ENCODE measurements at regions not wholly inside any gene's neighbourhood (a gene's known extent, or its start where the extent isn't known, plus 50 kb on each side); places are given as distances from the start of the nearest gene placed in this dataset.
A peak's percentile ranks its signal among the peaks of the same experiment; 100 is the strongest.

DNA sequence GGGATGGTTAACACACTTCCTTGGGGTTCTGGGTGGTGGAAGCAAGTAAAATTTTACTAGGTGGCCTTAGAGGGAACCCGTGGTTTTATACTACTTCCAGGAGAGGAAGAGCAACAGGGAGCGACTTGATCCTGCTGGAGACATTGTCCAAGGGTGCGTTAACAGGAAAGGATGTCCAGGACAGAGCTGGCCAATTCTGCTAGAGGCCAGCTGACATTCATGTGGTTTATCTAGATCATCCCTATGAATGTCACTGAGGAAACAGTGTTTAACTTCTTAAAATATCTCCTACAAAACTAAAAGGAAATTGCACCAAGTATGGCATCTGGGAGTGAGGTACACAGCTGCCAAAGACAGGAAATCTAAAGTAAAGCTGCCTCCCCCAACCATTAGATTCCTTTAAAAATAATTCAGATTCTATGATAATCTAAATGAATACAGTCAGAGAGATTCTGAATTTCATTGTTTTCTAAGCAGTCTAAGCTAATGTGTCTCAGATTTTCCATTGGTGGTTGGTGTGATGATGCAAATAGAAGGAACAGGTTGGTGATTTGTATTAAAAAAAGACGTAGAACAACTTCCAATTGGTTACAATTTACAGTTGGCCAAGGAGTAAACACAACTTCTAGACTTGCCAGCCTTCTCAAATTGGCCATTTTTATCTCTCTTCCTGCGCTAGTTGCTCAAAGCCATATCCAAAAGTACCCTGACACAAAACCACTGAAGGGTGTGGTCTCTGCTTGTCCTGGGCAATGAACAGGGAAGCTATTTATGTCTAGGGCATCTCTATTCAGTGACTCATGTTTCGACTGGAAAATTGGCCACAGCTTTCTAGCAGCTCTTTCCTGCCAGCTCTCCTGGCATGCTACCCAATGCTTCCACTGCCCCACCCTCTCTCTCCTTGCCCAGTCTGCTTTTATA lies 574.7 kb upstream of the MEF2C start:
- H3K4me3 ChIP-seq (ENCODE audit: low read depth, low read length), result no peak overlapping the region
- no peak for DNase-seq (ENCODE audit: low read depth)

GRCh38 chr5:89452081-89452480 lies 569.1 kb upstream of the MEF2C start:
- DNase-seq (ENCODE audit: low read depth), result peak; percentile 26
- H3K4me3 ChIP-seq (ENCODE audit: low read depth, low read length), result no peak overlapping the region
- TF ChIP-seq, protein P1, sequence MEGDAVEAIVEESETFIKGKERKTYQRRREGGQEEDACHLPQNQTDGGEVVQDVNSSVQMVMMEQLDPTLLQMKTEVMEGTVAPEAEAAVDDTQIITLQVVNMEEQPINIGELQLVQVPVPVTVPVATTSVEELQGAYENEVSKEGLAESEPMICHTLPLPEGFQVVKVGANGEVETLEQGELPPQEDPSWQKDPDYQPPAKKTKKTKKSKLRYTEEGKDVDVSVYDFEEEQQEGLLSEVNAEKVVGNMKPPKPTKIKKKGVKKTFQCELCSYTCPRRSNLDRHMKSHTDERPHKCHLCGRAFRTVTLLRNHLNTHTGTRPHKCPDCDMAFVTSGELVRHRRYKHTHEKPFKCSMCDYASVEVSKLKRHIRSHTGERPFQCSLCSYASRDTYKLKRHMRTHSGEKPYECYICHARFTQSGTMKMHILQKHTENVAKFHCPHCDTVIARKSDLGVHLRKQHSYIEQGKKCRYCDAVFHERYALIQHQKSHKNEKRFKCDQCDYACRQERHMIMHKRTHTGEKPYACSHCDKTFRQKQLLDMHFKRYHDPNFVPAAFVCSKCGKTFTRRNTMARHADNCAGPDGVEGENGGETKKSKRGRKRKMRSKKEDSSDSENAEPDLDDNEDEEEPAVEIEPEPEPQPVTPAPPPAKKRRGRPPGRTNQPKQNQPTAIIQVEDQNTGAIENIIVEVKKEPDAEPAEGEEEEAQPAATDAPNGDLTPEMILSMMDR (IDR thresholded peaks at IDR 0.05; ENCODE audit: insufficient read depth, low read depth, low read length, missing control alignments), result no peak

More for the DNA sequence above, 574.7 kb upstream of the MEF2C start:
- TF ChIP-seq, protein P1 (IDR thresholded peaks at IDR 0.05; ENCODE audit: insufficient read depth, low read depth, low read length, missing control alignments), result no peak

GRCh38 chr5:89451263-89451662 lies 568.3 kb upstream of the MEF2C start:
- no peak for DNase-seq (ENCODE audit: low read depth)
- TF ChIP-seq, protein P1 (IDR thresholded peaks at IDR 0.05; ENCODE audit: insufficient read depth, low read depth, low read length, missing control alignments), result no peak
- no peak overlapping the region for H3K4me3 ChIP-seq (ENCODE audit: low read depth, low read length)

- DNase-seq (ENCODE audit: low read depth), result no peak
- H3K4me3 ChIP-seq (ENCODE audit: low read depth, low read length), result no peak overlapping the region
- TF ChIP-seq, protein P1 (IDR thresholded peaks at IDR 0.05; ENCODE audit: insufficient read depth, low read depth, low read length, missing control alignments), result no peak
Measured at GRCh38 chr5:89450149-89450538, 567.2 kb upstream of the MEF2C start.

DNA sequence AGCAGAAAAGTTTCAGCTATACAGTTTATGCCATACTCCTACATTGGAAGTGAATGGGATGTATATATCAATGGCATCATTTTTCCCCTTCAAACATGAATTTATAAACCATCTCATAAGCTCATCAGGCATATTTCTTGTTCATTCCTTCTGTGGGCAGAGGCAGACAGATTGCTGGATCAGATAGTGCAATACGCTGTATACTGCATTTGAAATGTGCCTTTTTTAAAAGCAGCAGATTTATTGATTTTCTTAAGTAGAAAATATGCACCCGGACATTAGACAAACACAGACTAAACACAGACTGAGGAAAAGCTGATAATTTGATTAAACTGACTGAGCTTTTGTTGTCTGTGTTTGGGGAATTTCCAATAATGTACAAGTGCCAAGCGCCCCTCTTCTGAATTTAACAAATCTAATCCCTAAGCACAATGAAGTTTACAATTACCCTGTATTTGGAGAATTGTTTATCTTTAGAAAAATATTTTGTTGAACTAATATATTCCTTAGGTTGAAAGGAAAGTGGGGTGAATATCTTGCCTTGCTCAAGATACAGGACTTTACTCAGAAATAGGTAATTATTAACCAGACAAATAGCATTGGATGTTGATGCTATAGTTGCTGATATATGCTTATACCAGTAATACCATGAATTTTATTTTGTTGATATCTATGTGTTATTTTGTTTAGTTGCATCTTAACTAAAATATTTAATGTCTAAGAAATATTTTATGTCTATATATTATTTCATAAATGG lies 566.6 kb upstream of the MEF2C start:
- no peak for DNase-seq (ENCODE audit: low read depth)
- H3K4me3 ChIP-seq (ENCODE audit: low read depth, low read length), result no peak overlapping the region
- TF ChIP-seq, protein P1 (IDR thresholded peaks at IDR 0.05; ENCODE audit: insufficient read depth, low read depth, low read length, missing control alignments), result no peak

GRCh38 chr5:89447027-89447426 lies 564.0 kb upstream of the MEF2C start:
- DNase-seq (ENCODE audit: low read depth), result no peak
- TF ChIP-seq, protein P1 (IDR thresholded peaks at IDR 0.05; ENCODE audit: insufficient read depth, low read depth, low read length, missing control alignments), result no peak
- no peak overlapping the region for H3K4me3 ChIP-seq (ENCODE audit: low read depth, low read length)

All from GM12865 (cell line).